GM23248 (cell line): ENCODE measurements at regions not wholly inside any gene's neighbourhood (a gene's known extent, or its start where the extent isn't known, plus 50 kb on each side); places are given as distances from the start of the nearest gene placed in this dataset.

Experiments used
- DNase-seq: peaks from one replicate; pipeline ENCODE4 v3.0.0-alpha.2; 2015
- H2AFZ ChIP-seq: fragments of 200-600 bp; sonication (generic); 2 replicates; pipeline ENCODE4 v1.6.1; 2016; ENCODE audit warnings: antibody characterized with exemption
- H3F3A ChIP-seq: fragments of 200-600 bp; sonication (generic); 2 replicates; pipeline ENCODE4 v1.6.1; 2016; ENCODE audit warnings: mild to moderate bottlenecking, antibody characterized with exemption, mixed run types; ENCODE audit not compliant: insufficient read depth
- H3K27ac ChIP-seq: fragments of 200-600 bp; sonication (generic); 2 replicates; pipeline ENCODE4 v1.5.1; 2016; ENCODE audit warnings: mild to moderate bottlenecking
- H3K27me3 ChIP-seq: fragments of 200-600 bp; sonication (generic); replicated peaks from 2 replicates; pipeline ENCODE4 v1.6.1; 2016; ENCODE audit warnings: mild to moderate bottlenecking; ENCODE audit not compliant: insufficient read depth
- H3K36me3 ChIP-seq: fragments of 200-600 bp; sonication (generic); 2 replicates; pipeline ENCODE4 v1.6.1; 2016; ENCODE audit warnings: low read depth, mild to moderate bottlenecking
- H3K4me1 ChIP-seq: fragments of 200-600 bp; sonication (generic); 2 replicates; pipeline ENCODE4 v1.6.1; 2016; ENCODE audit warnings: mild to moderate bottlenecking; ENCODE audit not compliant: insufficient read depth
- H3K4me2 ChIP-seq: fragments of 200-600 bp; sonication (generic); one replicate; pipeline ENCODE4 v1.6.1; 2016; ENCODE audit warnings: mild to moderate bottlenecking; ENCODE audit not compliant: unreplicated experiment
- H3K4me3 ChIP-seq: fragments of 200-600 bp; sonication (generic); 2 replicates; pipeline ENCODE4 v1.5.1; 2016; ENCODE audit warnings: mild to moderate bottlenecking
- H3K79me2 ChIP-seq: fragments of 200-600 bp; sonication (generic); 2 replicates; pipeline ENCODE4 v1.6.1; 2016; ENCODE audit warnings: mild to moderate bottlenecking; ENCODE audit not compliant: insufficient read depth
- H3K9ac ChIP-seq: fragments of 200-600 bp; sonication (generic); 2 replicates; pipeline ENCODE4 v1.6.1; 2016; ENCODE audit warnings: mild to moderate bottlenecking
- H3K9me2 ChIP-seq: fragments of 200-600 bp; sonication (generic); 2 replicates; pipeline ENCODE4 v1.6.1; 2016; ENCODE audit warnings: mixed run types, mild to moderate bottlenecking, moderate library complexity; ENCODE audit not compliant: insufficient read depth
- H3K9me3 ChIP-seq: fragments of 200-600 bp; sonication (generic); one replicate; pipeline ENCODE4 v1.6.1; 2017; ENCODE audit warnings: low read depth
- H4K20me1 ChIP-seq: fragments of 200-600 bp; sonication (generic); 2 replicates; pipeline ENCODE4 v1.6.0; 2016; ENCODE audit not compliant: insufficient read depth
- EZH2 ChIP-seq: fragments of 200-600 bp; sonication (generic); IDR thresholded peaks from 2 replicates; pipeline ENCODE4 v1.6.1; 2018; ENCODE audit warnings: antibody characterized with exemption, mild to moderate bottlenecking; ENCODE audit not compliant: insufficient read depth, poor library complexity, severe bottlenecking
- EZH2phosphoT487 ChIP-seq: fragments of 200-600 bp; sonication (generic); IDR thresholded peaks from 2 replicates; pipeline ENCODE4 v1.6.1; 2018; ENCODE audit warnings: antibody characterized with exemption, moderate library complexity, mild to moderate bottlenecking, low read depth; ENCODE audit not compliant: insufficient read depth
- WGBS, 2 experiments: methylation state at CpG; one replicate each; pipeline ENCODE4 v1.1.6; 2015 to 2017; ENCODE audit warnings: low lambda C conversion rate in 2 of 2, low coverage in 1 of 2; ENCODE audit errors: missing lambda C conversion rate in 2 of 2; 5-methylcytosine and 5-hydroxymethylcytosine counted together
- in situ Hi-C: fragments of 300-500 bp; cut with MboI; formaldehyde crosslinking; loops from 2 replicates; pipeline ENCODE4 v1.15.0; 2020

DNA sequence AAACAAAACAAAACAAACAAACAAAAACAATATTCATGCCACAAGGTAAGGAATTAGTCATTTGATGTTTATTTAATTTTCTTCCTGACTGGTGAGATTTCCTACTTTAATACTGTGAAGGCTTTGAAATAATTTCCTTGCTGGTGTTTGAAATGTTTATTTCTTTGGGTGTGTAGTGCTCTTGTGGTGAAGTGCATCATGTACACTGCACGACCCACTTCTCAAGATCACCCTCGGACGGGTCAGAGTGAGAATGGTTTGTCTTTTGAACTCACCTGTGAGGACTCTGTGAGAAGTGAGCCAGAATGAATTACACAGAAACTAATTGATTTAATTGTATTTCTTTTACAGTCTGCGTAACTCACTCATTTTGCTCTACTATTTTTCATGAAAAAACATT, 1211.5 kb downstream of the SORCS1 start:
- Histone ChIP-seq H3K4me3 (no peak overlapping the region), H3F3A (no peaks in the 10 kb centered on the region), H3K27ac (no peak overlapping the region), H2AFZ (peak overlapping the region; percentile 84; the same call in 1 of the 2 replicates), H3K36me3 (no peaks in the 10 kb centered on the region), H3K9me3 (no peaks in the 10 kb centered on the region), H4K20me1 (no peaks in the 10 kb centered on the region), H3K4me2 (no peak overlapping the region), H3K9me2 (no peaks in the 10 kb centered on the region), H3K27me3 (no peaks in the 10 kb centered on the region), H3K79me2 (no peaks in the 10 kb centered on the region), H3K4me1 (0 out of 2 replicates have a peak, but pooled peaks cover 3% of the 10 kb centered on the region), H3K9ac (no peak overlapping the region)
- no peak for TF ChIP-seq EZH2phosphoT487
- TF ChIP-seq EZH2 = no peak
- no peak for DNase-seq
- in situ Hi-C loops = no loop called here
- 40 to 57% methylated on average over 4 of the region's 4 CpGs for WGBS, 2 experiments

- Histone ChIP-seq H3K9ac (no peak overlapping the region), H3K9me3 (no peaks in the 10 kb centered on the region), H3K4me3 (no peak overlapping the region), H3K4me2 (peak overlapping the region; percentile 54), H3K9me2 (no peaks in the 10 kb centered on the region), H3K36me3 (no peaks in the 10 kb centered on the region), H3K4me1 (0 out of 2 replicates have a peak, but pooled peaks cover 3% of the 10 kb centered on the region), H2AFZ (peak overlapping the region; percentile 84), H3K27me3 (no peaks in the 10 kb centered on the region), H4K20me1 (no peaks in the 10 kb centered on the region), H3K79me2 (no peaks in the 10 kb centered on the region), H3K27ac (no peak overlapping the region), H3F3A (no peaks in the 10 kb centered on the region)
- in situ Hi-C loops = no loop called here
- no peak for TF ChIP-seq EZH2
- TF ChIP-seq EZH2phosphoT487 = no peak
- 5 to 8% methylated on average over 3 of the region's 3 CpGs for WGBS, 2 experiments
- DNase-seq = peak; percentile 41
These were observed 1212.4 kb downstream of the SORCS1 start for GRCh38 chr10:105952153-105952552.

DNA sequence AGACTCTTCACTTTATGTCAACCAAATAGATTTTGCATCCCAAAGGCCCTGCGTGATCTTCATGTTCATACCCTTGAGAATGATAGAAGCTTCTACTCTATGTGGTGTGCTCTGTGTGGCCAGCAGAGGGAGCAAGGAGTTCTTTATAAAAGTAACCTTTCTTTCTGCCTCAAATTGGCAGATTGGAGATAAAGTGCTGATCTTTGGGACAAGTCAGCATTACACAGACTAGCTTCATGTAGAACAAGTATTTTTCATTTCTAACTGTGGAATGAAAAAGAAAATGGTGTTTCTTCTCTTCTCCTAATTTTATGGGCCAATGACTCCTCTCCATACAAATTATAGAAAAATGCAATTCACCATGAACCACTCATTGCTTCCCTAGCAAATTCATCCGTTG, 1214.1 kb downstream of the SORCS1 start:
- peak; percentile 63 for DNase-seq
- H3K27me3 ChIP-seq = no peaks in the 10 kb centered on the region
- 0 out of 2 replicates have a peak, but pooled peaks cover 3% of the 10 kb centered on the region for H3K4me1 ChIP-seq
- H3K9ac ChIP-seq = no peak overlapping the region
- no peaks in the 10 kb centered on the region for H3K9me2 ChIP-seq
- no peak overlapping the region for H3K4me3 ChIP-seq
- no peak for TF ChIP-seq EZH2phosphoT487
- no peak for TF ChIP-seq EZH2
- no peak overlapping the region for H3K27ac ChIP-seq
- no peaks in the 10 kb centered on the region for H3F3A ChIP-seq
- no peaks in the 10 kb centered on the region for H4K20me1 ChIP-seq
- H3K79me2 ChIP-seq = no peaks in the 10 kb centered on the region
- no peaks in the 10 kb centered on the region for H3K36me3 ChIP-seq
- H2AFZ ChIP-seq = no peak overlapping the region
- no peak overlapping the region for H3K4me2 ChIP-seq
- in situ Hi-C loops = no loop called here
- no peaks in the 10 kb centered on the region for H3K9me3 ChIP-seq
- 31 to 40% methylated on average over 2 of the region's 2 CpGs for WGBS, 2 experiments

DNA sequence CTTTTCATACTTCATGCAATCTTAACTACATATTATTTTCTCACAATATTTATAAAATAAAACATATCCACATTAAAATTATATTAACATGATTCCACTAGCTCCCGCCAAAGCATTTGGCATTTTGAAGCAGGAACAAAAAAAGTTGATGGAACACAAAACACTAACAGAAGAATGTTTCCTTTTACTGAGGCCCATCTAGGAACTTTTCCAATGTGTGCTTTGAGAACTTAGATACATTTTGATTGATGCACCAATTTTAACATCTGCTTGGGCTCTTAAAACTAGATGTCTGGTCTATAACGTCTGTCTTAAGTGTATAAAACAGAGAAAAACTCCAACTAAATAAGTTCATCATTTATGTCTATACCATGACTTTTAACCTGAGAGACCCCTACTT, 1214.8 kb downstream of the SORCS1 start:
- Histone ChIP-seq H3K27me3 (no peaks in the 10 kb centered on the region), H3K4me1 (0 out of 2 replicates have a peak, but pooled peaks cover 3% of the 10 kb centered on the region), H3K36me3 (no peaks in the 10 kb centered on the region), H3F3A (no peaks in the 10 kb centered on the region), H3K9me2 (no peaks in the 10 kb centered on the region), H3K4me2 (no peak overlapping the region), H3K27ac (no peak overlapping the region), H3K79me2 (no peaks in the 10 kb centered on the region), H3K9ac (no peak overlapping the region), H4K20me1 (no peaks in the 10 kb centered on the region), H2AFZ (no peak overlapping the region), H3K4me3 (no peak overlapping the region), H3K9me3 (no peaks in the 10 kb centered on the region)
- TF ChIP-seq EZH2phosphoT487 (no peak), EZH2 (no peak)
- in situ Hi-C loops = no loop called here
- 10 to 11% methylated on average over 2 of the region's 2 CpGs for WGBS, 2 experiments
- DNase-seq = no peak
